Memory B cell (primary cell): ENCODE measurements at regions not wholly inside any gene's neighbourhood (a gene's known extent, or its start where the extent isn't known, plus 50 kb on each side); places are given as distances from the start of the nearest gene placed in this dataset.

ENCODE experiments used
- ATAC-seq: fragments of 150-1000 bp; cut with Tn5 transposase; 2 replicates; pipeline ENCODE4 v1.10.0; 2021; ENCODE audit warnings: low read depth, mild to moderate bottlenecking, moderate library complexity
- DNase-seq, 2 donors: peaks; one replicate each; pipeline ENCODE4 v3.0.0; 2022; ENCODE audit warnings: low spot score in 2 of 2
- H3K27ac Mint-ChIP-seq: one replicate; pipeline ENCODE4 v1.8.0; 2022; ENCODE audit warnings: mild to moderate bottlenecking, moderate library complexity, mixed read lengths
- H3K27me3 Mint-ChIP-seq: one replicate; pipeline ENCODE4 v1.8.0; 2022; ENCODE audit warnings: mixed read lengths
- H3K36me3 Mint-ChIP-seq: one replicate; pipeline ENCODE4 v1.8.0; 2022; ENCODE audit warnings: mild to moderate bottlenecking, mixed read lengths
- H3K4me1 Mint-ChIP-seq: one replicate; pipeline ENCODE4 v1.8.0; 2022; ENCODE audit warnings: mixed read lengths
- H3K4me3 Mint-ChIP-seq: one replicate; pipeline ENCODE4 v1.8.0; 2022; ENCODE audit warnings: mild to moderate bottlenecking, moderate library complexity, mixed read lengths
- H3K9me3 Mint-ChIP-seq: one replicate; pipeline ENCODE4 v1.8.0; 2022; ENCODE audit warnings: mixed read lengths

GRCh38 chr2:226184940-226185615 lies 614.5 kb downstream of the IRS1 start:
- peaks cover 1% of the 10 kb centered on the region for H3K9me3 Mint-ChIP-seq
- no peak overlapping the region for H3K27ac Mint-ChIP-seq
- no peaks in the 10 kb centered on the region for H3K4me1 Mint-ChIP-seq
- no peak for DNase-seq
- no peak overlapping the region for H3K4me3 Mint-ChIP-seq
- peaks cover 11% of the 10 kb centered on the region for H3K27me3 Mint-ChIP-seq
- no peaks in the 10 kb centered on the region for H3K36me3 Mint-ChIP-seq
- ATAC-seq = no peak

- no peak overlapping the region for H3K4me3 Mint-ChIP-seq
- no peaks in the 10 kb centered on the region for H3K4me1 Mint-ChIP-seq
- peaks cover 1% of the 10 kb centered on the region for H3K9me3 Mint-ChIP-seq
- no peaks in the 10 kb centered on the region for H3K36me3 Mint-ChIP-seq
- no peak overlapping the region for H3K27ac Mint-ChIP-seq
- ATAC-seq (no peak), DNase-seq (no peak)
- peaks cover 11% of the 10 kb centered on the region for H3K27me3 Mint-ChIP-seq
Observed at GRCh38 chr2:226184540-226184939, 615.1 kb downstream of the IRS1 start.

DNA sequence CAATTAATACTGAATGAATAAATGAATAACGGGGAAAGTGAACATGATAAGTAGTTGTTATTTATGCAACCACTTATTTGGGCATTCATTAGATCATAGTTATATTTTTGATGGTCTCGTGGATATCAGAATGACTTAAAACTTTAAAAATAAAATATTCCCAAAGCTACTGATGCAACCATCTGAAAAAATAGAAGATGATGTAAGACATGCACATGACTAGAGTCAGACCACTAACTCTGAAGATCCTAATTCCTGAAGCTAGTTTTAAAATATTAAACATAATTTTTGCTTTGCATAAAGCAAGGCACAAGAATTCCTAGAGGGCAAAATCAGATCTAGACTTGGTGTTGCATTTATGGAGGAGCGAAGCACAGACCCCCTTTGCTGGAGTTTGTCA lies 616.1 kb downstream of the IRS1 start:
- peaks cover 5% of the 10 kb centered on the region for H3K9me3 Mint-ChIP-seq
- H3K4me3 Mint-ChIP-seq = no peak overlapping the region
- H3K36me3 Mint-ChIP-seq = no peaks in the 10 kb centered on the region
- ATAC-seq (no peak), DNase-seq (no peak)
- H3K27ac Mint-ChIP-seq = no peak overlapping the region
- no peaks in the 10 kb centered on the region for H3K4me1 Mint-ChIP-seq
- H3K27me3 Mint-ChIP-seq = peaks cover 8% of the 10 kb centered on the region

DNA sequence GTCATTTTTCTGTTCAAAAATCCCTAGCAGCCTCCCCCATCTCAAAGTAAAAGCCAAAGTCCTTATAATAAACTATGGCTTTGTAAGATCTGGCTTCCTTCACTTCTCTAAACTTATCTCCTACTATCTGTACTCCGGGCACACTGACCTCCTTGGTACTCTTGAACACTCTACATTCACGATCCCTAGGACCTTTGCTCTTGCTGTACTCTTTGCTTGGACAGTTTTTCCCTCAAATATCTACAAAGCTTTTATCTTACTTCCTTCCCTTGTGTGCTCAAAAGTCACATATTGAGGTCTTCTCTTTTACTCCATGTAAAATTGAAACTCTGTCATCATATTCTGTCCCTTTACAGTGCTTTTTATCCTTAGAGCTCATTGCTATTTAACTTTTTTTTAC lies 616.6 kb downstream of the IRS1 start:
- no peaks in the 10 kb centered on the region for H3K4me1 Mint-ChIP-seq
- H3K36me3 Mint-ChIP-seq = no peaks in the 10 kb centered on the region
- no peak overlapping the region for H3K27ac Mint-ChIP-seq
- ATAC-seq = no peak
- peaks cover 8% of the 10 kb centered on the region for H3K27me3 Mint-ChIP-seq
- no peak overlapping the region for H3K4me3 Mint-ChIP-seq
- DNase-seq = no peak
- peaks cover 7% of the 10 kb centered on the region for H3K9me3 Mint-ChIP-seq

GRCh38 chr2:226181909-226182308 lies 617.7 kb downstream of the IRS1 start:
- Mint-ChIP-seq H3K27me3 (peaks cover 6% of the 10 kb centered on the region), H3K4me3 (no peak overlapping the region), H3K27ac (no peak overlapping the region), H3K36me3 (no peaks in the 10 kb centered on the region), H3K4me1 (no peaks in the 10 kb centered on the region), H3K9me3 (peaks cover 7% of the 10 kb centered on the region)
- ATAC-seq (no peak), DNase-seq (no peak)

DNA sequence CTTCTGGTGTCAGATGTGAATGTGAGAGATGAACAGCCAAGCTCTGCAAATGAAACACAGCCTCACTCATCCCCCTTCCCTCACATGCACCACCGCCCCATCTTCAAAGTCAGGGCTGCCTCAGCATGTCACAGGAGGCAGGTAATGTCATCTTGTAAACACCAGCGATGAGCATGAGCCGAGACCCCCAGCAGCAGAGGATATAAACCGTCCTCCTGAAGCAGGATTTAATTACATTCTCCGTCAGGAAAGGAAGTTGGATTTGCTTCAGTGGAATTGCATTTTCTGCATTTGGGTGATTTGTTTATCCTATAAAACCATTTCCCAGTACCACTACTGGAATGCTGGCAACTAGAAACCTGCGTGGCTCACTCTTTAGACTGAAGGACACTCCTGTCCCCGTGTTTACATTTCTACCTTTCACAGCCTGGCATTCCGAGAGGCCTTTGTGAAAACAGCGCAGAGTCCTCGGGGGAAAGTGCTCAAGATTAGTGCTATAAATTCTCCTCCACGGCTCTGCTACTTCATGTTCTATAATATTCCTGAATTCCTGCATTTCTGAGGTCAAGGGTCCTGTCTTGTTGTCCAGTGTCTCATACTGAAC lies 619.2 kb downstream of the IRS1 start:
- H3K4me1 Mint-ChIP-seq = no peaks in the 10 kb centered on the region
- no peaks in the 10 kb centered on the region for H3K36me3 Mint-ChIP-seq
- H3K9me3 Mint-ChIP-seq = peaks cover 7% of the 10 kb centered on the region
- H3K4me3 Mint-ChIP-seq = no peak overlapping the region
- H3K27ac Mint-ChIP-seq = no peak overlapping the region
- ATAC-seq (no peak), DNase-seq (no peak)
- peaks cover 6% of the 10 kb centered on the region for H3K27me3 Mint-ChIP-seq

- no peak for ATAC-seq
- DNase-seq = no peak
- Mint-ChIP-seq H3K36me3 (no peaks in the 10 kb centered on the region), H3K27me3 (peaks cover 6% of the 10 kb centered on the region), H3K27ac (no peak overlapping the region), H3K9me3 (peaks cover 7% of the 10 kb centered on the region), H3K4me1 (no peaks in the 10 kb centered on the region), H3K4me3 (no peak overlapping the region)
Observed at GRCh38 chr2:226179010-226179409, 620.6 kb downstream of the IRS1 start.

GRCh38 chr2:226176283-226176984 lies 623.2 kb downstream of the IRS1 start:
- H3K4me1 Mint-ChIP-seq = no peaks in the 10 kb centered on the region
- ATAC-seq = no peak

DNA sequence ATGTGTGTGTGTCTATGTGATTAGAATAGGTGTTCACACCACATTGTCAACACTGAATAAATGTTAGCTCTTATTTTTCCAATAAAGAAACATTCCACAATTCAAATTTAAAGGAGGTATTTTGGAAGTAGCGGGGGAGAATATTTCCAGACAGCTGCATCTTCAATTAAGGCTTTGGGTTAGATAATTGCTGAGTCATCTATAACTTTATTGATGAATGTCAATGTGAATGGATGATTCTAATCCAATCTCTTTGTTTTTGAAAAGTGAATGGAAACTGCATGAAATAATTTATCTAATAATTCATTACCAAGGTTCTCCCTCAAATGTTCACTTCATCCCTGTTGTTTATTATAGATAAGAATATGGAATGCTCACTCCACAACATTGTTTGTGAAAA lies 625.2 kb downstream of the IRS1 start:
- peaks cover 2% of the 10 kb centered on the region for H3K27me3 Mint-ChIP-seq
- no peaks in the 10 kb centered on the region for H3K36me3 Mint-ChIP-seq
- H3K4me1 Mint-ChIP-seq = no peaks in the 10 kb centered on the region
- no peak for DNase-seq
- H3K27ac Mint-ChIP-seq = no peak overlapping the region
- H3K9me3 Mint-ChIP-seq = peaks cover 6% of the 10 kb centered on the region
- ATAC-seq = no peak
- no peak overlapping the region for H3K4me3 Mint-ChIP-seq

More at GRCh38 chr2:226176283-226176984, 623.2 kb downstream of the IRS1 start:
- H3K4me3 Mint-ChIP-seq = no peak overlapping the region
- H3K27me3 Mint-ChIP-seq = no peaks in the 10 kb centered on the region
- no peak for DNase-seq
- H3K9me3 Mint-ChIP-seq = peaks cover 6% of the 10 kb centered on the region
- no peaks in the 10 kb centered on the region for H3K36me3 Mint-ChIP-seq
- no peak overlapping the region for H3K27ac Mint-ChIP-seq

DNA sequence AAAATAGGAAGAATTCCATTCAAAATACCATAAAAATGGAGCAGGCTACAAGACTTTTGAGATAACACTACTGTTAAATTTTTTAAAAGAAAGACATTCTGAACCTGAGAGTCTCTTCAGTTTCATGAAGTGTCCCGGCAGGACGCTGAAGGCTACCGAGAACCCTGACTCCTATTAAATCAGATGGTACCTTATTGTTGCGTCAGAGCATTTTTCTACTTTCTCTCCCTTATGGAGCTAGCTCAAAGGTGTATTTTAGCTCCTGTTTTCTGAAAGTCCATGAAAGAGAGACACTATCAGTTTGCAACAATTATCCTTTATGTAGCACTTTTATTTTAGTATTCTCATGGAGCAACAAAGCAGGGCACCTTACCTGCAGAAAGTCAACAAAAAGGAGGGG lies 626.7 kb downstream of the IRS1 start:
- no peak for ATAC-seq
- Mint-ChIP-seq H3K27ac (no peak overlapping the region), H3K4me1 (no peaks in the 10 kb centered on the region), H3K36me3 (no peaks in the 10 kb centered on the region), H3K9me3 (no peaks in the 10 kb centered on the region), H3K27me3 (peaks cover 2% of the 10 kb centered on the region), H3K4me3 (no peak overlapping the region)
- no peak for DNase-seq

DNA sequence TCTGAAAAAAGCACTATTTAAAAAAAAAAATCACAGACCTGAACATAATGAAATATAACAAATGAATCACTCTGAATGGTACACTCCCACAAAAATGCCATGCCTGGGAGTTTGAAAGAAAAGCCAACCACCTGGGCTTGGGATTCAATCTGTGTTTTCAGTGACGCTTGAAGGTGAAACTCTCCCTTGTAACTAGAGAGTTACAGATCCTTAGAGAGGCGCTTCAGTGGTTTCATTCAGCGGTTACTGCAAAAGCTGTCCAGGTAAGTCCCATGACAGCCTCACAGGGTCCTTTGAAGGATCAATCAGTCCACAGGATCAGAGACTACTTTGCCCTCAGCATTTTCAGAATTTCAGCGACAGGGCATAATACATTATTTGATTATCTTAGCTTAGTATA lies 627.3 kb downstream of the IRS1 start:
- Mint-ChIP-seq H3K27me3 (peaks cover 2% of the 10 kb centered on the region), H3K4me3 (no peak overlapping the region), H3K27ac (no peak overlapping the region), H3K9me3 (no peaks in the 10 kb centered on the region), H3K36me3 (no peaks in the 10 kb centered on the region), H3K4me1 (no peaks in the 10 kb centered on the region)
- no peak for ATAC-seq
- no peak for DNase-seq

DNA sequence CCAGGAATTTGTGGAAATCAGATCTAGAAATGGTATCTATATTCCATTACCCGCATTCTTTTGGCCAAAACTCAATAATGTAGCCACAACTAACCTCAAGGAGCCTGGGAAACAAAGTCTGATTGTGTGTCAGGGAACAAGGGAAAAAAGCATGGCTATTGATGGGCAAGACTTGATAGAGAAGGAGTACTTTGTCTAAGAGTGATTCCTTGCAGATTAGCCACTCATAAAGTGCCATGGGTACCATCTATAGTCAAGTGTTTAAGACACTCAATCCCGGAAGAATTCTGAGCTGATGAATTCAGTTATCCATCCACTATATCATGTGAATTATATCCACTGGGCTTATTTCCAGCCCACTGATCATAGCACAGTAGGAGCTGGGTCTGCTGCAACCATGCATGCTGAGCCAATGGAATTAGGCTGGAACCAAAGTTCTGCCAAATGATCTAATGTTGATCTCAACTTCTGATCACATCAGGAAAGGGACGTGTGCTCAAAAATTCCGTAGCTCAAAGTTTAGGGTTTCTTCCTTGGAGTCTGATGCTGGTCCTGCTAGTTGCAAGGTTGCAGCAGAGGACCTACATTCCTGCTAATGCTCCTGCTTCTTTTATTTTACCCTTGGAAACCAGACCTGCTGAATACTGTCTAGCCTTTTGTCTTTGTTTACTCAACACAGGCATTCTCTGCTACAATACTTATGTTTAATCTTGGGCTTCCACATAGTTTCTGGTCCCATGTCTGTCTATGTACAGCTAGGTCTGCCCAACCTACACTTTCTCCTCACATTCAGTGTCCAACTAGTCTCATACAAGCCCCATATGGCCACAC lies 629.7 kb downstream of the IRS1 start:
- DNase-seq = no peak

DNA sequence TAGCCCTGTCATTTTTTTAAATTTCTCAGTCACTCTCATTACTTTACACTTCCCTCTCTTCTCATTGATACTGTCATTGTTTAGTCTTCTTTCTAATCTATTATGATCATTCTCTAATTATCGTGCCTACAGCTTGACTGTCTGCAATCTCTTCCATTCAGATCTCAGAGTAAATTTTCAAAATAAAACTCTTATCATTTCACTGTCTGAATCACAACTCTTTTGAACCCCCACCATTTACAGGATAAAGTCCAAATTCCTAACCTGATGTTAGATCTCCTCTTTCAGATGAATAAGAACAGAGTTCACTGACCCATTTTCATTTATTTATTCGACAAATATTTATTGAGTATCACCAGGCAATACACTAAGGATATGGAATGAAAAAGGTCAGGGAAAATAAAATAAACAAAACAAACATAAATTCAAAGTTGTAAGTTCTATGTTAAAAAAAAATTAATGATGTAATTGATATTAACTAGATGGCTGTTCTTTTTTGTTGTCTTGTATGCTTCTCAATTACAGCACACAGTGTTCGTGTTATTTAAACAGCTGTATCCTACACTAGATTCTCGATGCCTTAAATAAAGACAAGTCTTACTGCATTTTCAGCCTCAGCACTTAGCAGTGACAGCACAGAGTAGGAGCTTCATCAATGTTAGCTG lies 631.0 kb downstream of the IRS1 start:
- peaks cover 2% of the 10 kb centered on the region for H3K27me3 Mint-ChIP-seq
- no peaks in the 10 kb centered on the region for H3K36me3 Mint-ChIP-seq
- H3K4me3 Mint-ChIP-seq = no peak overlapping the region
- no peaks in the 10 kb centered on the region for H3K9me3 Mint-ChIP-seq
- no peak for DNase-seq
- H3K27ac Mint-ChIP-seq = no peak overlapping the region
- no peaks in the 10 kb centered on the region for H3K4me1 Mint-ChIP-seq
- ATAC-seq = no peak

More for the DNA sequence above, 629.7 kb downstream of the IRS1 start:
- H3K9me3 Mint-ChIP-seq = no peaks in the 10 kb centered on the region
- H3K27me3 Mint-ChIP-seq = peaks cover 2% of the 10 kb centered on the region
- no peak overlapping the region for H3K27ac Mint-ChIP-seq
- no peak for ATAC-seq
- no peaks in the 10 kb centered on the region for H3K4me1 Mint-ChIP-seq
- no peaks in the 10 kb centered on the region for H3K36me3 Mint-ChIP-seq
- no peak overlapping the region for H3K4me3 Mint-ChIP-seq
